GM21447 (cell line): ENCODE measurements at regions not wholly inside any gene's neighbourhood (a gene's known extent, or its start where the extent isn't known, plus 50 kb on each side); places are given as distances from the start of the nearest gene placed in this dataset.

Source experiments
- ATAC-seq: cut with Tn5 transposase; IDR thresholded peaks from one replicate; pipeline ENCODE4 v1.9.1; 2021; ENCODE audit not compliant: unreplicated experiment

- ATAC-seq = no peak
Observed at GRCh38 chr14:104435147-104436046, 144.2 kb upstream of the C14orf180 start.

DNA sequence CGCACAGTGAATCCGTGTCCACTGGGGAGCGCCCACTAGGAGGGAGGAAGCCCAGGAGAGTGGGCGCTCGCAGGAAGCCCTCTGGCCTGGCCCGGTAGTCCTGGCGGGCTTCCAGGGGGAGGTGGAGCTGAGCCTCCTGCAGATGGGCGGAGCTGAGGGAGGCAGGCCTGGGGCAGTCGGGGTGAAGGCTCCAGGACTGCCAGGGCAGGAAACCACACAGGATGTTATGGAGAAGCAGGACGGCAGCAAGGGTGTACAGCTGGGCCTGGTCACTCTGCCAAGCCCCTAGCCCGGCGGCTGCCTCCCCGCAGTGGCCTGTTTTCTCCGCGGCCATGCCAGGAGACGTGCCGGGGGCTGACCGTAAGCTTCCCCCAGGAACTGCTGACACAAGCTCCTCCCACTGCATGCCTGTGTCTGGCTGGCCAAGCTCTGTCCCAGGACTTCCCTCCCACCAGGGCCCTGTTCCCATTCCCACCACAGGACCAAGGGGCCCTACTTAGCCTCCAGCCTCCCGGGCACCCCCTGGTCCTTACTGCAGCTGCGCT is 143.4 kb upstream of the C14orf180 start:
- no peak for ATAC-seq

DNA sequence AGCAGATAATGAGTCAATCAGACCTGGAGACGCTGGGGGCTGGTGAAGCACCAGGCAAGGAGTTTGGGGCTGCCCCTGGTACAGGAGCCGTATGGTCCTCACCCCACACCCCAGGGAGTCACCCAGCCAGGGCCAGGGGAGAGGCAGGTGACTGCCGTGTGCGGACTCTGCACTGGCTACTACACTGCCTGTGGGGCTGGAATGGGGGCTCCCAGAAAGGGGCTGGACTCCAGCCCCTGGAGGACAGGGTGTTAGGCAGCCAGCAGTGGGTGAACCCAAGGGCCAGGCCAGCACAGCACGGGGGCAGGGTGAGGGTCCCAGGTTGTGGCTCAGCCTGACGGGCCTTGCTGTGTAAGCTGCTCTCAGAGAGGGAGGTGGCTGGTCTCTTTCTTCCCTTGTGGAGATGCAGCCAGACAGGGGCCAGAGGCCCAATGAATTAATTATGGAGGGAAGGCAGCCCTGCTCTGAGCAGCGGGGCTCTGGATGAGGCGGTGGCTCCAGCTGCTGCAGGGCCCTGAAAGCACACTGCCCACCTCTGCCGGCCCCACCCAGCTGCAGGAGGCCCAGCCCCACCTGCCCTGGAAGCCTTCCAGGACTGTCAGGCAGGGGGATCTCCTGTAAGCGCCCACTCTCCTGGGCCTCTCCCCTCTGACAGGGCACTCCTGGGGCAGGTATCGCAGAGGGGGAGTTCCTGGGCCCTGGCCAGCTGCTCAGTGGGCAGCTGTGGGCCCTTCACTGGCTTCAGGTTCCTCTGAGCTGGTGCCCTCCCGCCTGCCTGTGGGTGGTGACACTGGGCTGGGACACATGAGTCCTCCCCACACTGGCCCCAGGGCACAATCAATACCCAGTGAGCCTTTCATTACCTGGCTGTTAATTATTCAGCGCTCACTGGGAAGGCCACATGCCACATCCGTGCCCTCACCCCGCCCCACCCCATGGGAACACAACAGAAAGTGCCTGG is 142.5 kb upstream of the C14orf180 start:
- no peak for ATAC-seq

DNA sequence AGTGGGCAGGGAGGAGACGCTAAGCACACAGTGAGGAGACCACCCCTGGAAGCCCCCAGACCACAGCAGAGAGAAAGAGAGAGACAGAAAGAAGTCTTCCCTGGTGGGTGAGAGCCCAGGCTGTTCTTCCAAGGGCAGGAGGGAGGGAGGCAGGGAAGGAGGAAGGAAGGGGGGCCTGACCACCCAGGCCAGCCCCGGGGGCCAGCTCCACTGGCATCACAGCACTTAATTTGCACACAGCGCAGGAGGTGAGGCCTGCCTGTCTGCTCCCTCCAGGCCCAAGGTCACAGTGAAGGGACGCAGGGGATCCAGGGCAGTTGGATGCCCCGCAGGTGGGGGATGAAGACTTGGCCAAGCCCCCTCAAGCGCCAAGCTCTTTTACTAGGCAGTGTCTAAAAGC is 141.9 kb upstream of the C14orf180 start:
- no peak for ATAC-seq

DNA sequence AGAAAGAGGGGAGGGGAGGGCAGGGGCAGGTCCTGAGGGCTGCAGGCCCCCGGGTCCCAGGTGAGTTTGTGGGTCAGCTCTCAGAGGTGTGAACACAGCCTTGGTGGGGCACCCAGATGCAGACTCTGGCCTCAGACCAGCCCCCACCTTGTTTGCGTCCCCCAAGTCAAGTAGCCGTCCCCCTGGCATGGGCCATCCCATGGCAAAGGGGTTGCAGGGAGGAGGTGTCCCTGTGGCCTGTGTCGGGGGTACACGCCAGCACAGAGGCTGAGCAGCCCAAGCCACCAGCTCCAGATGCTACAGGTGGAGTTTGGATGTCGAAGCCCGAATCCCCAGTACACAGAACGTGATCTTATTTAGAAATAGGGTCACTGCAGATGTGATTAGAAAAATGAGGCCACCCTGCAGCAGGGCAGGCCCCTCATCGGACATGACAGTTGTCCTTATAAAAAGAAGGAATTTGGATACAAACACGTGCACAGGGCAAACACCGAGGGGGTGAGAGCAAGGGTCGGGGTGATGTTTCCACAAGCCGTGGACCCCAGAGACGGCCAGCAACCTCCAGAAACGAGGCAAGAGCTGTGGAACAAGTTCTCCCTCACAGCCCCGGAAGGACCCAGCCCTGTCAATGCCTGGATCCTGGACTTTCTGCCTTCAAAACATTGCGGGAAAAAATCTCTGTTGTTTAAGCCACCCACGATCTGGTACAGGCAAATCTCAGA is 141.2 kb upstream of the C14orf180 start:
- no peak for ATAC-seq

- no peak for ATAC-seq
Observed at GRCh38 chr14:104439625-104440024, 139.9 kb upstream of the C14orf180 start.

DNA sequence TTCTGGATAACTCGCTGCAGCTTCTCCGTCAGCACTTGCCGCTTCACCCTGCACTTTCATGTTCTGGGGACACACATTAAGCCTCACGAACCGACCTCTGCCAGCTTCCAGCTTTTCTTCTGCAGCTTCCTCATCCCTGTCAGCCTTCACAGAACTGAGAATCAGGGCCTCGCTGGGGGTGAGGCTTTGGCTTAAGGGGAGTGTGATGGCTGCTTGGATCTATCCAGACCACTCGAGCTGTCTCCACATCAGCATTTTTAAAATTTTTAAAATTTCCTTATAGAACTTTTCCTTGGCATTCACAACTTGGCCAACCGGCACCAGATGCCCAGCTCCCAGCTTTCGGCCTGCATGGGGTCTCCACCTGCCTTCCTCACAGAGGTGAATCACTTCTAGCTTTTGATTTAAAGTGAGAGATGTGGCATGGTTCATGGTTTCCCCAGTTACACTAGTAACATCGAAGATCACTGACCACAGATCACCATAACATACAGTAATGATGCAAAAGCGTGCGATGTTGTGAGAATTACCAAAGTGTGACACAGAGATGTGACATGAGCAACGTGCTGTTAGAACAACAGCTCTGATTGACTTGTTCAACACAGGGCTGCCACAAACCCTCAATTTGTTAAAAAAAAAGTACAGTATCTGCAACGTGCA is 139.1 kb upstream of the C14orf180 start:
- ATAC-seq = no peak

DNA sequence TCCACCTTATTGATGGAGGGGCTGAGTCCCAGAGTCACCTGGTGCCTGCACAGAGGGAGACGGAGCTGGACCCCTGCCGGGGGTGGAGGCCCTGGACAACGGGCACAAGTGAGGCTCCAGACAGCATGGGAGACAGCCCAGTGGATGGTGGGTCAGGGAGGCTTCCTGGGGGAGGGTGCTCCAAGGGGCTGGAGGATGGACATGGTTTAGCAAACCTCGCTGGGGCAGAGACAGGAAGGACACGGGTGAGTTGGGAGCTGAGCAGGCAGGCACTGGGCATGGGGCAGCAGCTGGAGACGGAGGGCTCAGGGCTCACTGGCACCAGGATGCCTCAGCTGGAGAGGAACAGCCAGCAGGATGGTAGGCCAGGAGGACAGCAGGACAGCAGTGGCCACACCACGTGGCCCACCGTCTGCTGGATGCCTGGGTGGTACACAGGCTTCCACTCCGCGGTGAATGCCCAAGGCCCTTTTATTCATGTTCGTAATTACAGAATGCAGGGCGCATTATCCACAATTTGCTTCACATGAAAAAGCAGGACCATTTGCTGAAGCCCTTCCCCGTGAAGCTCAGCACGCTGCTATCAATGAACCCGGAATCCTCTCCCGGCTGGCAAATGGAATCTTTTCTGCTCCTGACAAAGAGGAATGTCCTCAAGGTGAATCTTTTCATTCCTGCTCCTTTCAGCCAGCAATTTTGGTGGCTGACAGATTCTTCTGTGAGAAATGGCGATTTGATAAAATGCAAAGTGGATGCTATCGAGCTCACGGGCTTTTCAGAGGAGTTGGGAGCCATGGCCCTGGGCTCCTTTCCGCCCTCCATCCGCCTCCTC is 138.1 kb upstream of the C14orf180 start:
- ATAC-seq = no peak

GRCh38 chr14:104442107-104442551 is 137.4 kb upstream of the C14orf180 start:
- no peak for ATAC-seq

- ATAC-seq = no peak
Observed at GRCh38 chr14:104442631-104443390, 136.8 kb upstream of the C14orf180 start.

GRCh38 chr14:104443391-104444158 is 136.0 kb upstream of the C14orf180 start:
- ATAC-seq = no peak

GRCh38 chr14:104444159-104445030 is 135.2 kb upstream of the C14orf180 start:
- no peak for ATAC-seq

GRCh38 chr14:104445086-104445485 is 134.5 kb upstream of the C14orf180 start:
- no peak for ATAC-seq

GRCh38 chr14:104445832-104446381 is 133.7 kb upstream of the C14orf180 start:
- ATAC-seq = no peak

DNA sequence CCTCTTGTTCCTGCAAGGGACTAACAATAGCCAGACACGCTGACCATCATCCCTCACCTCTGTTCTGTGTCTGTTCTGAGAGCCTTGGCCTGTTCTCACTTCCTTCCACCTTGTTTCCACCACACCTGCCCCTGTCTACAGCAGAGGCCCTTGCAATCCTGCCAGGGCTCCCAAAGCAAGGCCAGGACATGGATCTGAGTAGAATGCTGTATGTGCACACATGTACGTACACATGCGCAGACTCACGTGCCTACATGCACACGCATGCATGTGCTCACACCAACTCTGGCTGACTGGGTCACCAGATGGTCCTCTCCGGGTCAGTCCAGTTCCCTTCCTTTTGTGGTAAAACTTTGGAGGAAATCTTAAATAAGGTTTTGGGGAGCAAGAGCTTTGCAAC is 133.0 kb upstream of the C14orf180 start:
- ATAC-seq = no peak

GRCh38 chr14:104447750-104448149 is 131.8 kb upstream of the C14orf180 start:
- no peak for ATAC-seq

- no peak for ATAC-seq
Observed at GRCh38 chr14:104448321-104448720, 131.2 kb upstream of the C14orf180 start.
